ENCODE measurements at regions not wholly inside any gene's neighbourhood (a gene's known extent, or its start where the extent isn't known, plus 50 kb on each side); places are given as distances from the start of the nearest gene placed in this dataset.

DNA sequence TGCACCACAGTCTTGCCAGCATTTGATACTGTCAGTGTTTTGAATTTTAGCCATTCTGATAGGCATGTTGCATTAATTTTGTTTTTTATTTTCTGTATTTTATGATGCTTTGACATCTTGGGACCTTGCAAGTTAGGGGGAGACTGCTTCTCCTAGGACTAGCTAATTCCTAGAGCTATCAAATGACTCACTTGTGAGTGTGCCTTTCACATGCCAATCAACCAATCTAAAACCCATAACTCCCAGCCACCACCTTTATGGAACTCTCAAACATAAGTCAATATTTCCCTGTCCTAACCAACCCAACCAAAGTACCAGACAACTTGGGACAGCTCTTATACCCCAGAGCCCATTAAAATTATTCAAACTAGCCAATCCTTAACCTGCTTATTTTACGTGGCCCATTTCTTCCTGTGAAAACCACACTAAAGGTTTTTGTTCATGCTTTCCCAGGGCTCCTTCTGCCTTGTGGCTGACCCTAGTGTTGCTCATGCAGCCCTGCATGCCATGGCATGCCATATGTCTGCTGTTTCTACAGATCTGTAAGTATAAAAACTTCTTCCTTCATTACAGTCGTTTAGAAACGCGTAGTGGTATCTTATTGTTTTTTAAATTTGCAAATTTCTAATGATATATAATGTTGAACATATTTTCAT is 230.1 kb downstream of the GPD2 start:
- FAIRE-seq (no peak), DNase-seq (no peak)
- Histone ChIP-seq H3K27me3 (ENCODE audit: control insufficient read depth in 3 of 3, insufficient read depth in 3 of 3, low read length in 3 of 3) (no peaks in the 10 kb centered on the region), H3K9me3 (ENCODE audit: control insufficient read depth in 2 of 2, insufficient read depth in 1 of 2, low read depth in 1 of 2, low read length in 1 of 2) (peaks cover 0 to 4% of the 10 kb centered on the region in 2 donors), H3K27ac (ENCODE audit: low read depth in 1 of 3, low read length in 2 of 3) (no peak overlapping the region), H3K36me3 (ENCODE audit: control insufficient read depth in 3 of 3, insufficient read depth in 2 of 3, low read depth in 1 of 3, low read length in 3 of 3) (no peaks in the 10 kb centered on the region), H3K4me1 (ENCODE audit: control insufficient read depth in 3 of 3, insufficient read depth in 2 of 3, low read depth in 1 of 3, low read length in 2 of 3) (peaks cover 0 to 2% (median 2%) of the 10 kb centered on the region in 3 donors), H3K4me3 (ENCODE audit: low read depth in 1 of 3, low read length in 3 of 3) (no peak overlapping the region)
- 85 to 93% (median 90%) methylated on average over 4 of the region's 4 CpGs for WGBS, 3 donors

DNA sequence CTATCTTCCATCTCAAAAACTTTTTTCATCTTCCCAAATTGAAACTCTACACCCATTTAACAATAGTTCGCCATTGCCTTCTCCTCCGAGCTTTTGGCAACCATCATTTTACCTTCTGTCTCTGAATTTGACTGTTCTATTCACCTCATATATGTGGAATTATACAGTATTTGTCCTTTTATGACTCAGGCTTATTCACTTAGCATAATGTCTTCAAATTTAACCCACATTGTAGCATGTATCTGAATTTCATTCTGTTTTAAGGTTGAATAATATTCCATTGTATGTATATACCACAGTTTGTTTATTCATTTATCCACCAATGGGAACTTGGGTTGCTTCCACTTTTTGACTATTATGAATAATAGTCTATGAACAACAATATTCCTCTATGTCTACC is 233.9 kb downstream of the GPD2 start:
- peaks cover 0 to 4% of the 10 kb centered on the region in 2 donors for H3K9me3 ChIP-seq (ENCODE audit: control insufficient read depth in 2 of 2, insufficient read depth in 1 of 2, low read depth in 1 of 2, low read length in 1 of 2)
- 94 to 97% (median 96%) methylated on average over 2 of the region's 2 CpGs for WGBS, 3 donors
- FAIRE-seq (no peak), DNase-seq (no peak)
- H3K27ac ChIP-seq (ENCODE audit: low read depth in 1 of 3, low read length in 2 of 3), result no peak overlapping the region
- H3K36me3 ChIP-seq (ENCODE audit: control insufficient read depth in 3 of 3, insufficient read depth in 2 of 3, low read depth in 1 of 3, low read length in 3 of 3), result no peaks in the 10 kb centered on the region
- no peak overlapping the region for H3K4me3 ChIP-seq (ENCODE audit: low read depth in 1 of 3, low read length in 3 of 3)
- peaks cover 0 to 11% (median 0%) of the 10 kb centered on the region in 3 donors for H3K4me1 ChIP-seq (ENCODE audit: control insufficient read depth in 3 of 3, insufficient read depth in 2 of 3, low read depth in 1 of 3, low read length in 2 of 3)
- H3K27me3 ChIP-seq (ENCODE audit: control insufficient read depth in 3 of 3, insufficient read depth in 3 of 3, low read length in 3 of 3), result no peaks in the 10 kb centered on the region

DNA sequence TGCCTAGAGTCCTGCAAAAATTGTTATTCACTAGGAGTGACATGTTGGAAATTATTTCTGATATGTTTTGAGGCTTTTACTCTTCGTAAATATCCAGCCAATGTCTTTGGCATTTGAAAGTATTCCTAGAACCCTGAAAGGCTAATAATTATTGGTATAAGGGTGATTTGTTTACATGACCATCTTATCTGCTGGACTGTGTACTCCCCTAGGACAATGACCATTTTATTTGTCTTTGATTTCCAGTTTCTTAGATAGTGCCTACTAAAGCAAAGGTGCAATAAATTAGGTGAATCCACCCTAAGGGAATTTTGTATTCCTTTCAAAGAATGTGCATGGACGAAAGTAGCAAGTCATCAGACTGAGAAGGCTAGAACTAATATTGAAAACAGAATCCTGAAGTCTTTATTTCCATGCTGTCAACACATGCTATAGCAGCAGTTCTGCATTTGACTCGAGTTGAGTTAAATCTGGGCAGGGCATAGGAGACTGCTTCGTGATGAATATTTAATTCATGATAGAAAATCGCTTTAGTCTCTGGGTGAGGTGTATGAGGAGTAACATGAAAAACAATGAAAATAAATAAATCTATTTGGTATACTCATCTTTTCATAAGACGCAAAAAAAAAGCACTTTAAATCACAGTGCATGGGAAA is 235.7 kb downstream of the GPD2 start:
- H3K36me3 ChIP-seq (ENCODE audit: control insufficient read depth in 3 of 3, insufficient read depth in 2 of 3, low read depth in 1 of 3, low read length in 3 of 3), result no peaks in the 10 kb centered on the region
- H3K4me3 ChIP-seq (ENCODE audit: low read depth in 1 of 3, low read length in 3 of 3), result no peak overlapping the region
- no peaks in the 10 kb centered on the region for H3K27me3 ChIP-seq (ENCODE audit: control insufficient read depth in 3 of 3, insufficient read depth in 3 of 3, low read length in 3 of 3)
- WGBS, 3 donors, result 54 to 58% (median 56%) methylated on average over 6 of the region's 6 CpGs
- peak overlapping the region in 1 of 3 donors; percentile 86 for H3K27ac ChIP-seq (ENCODE audit: low read depth in 1 of 3, low read length in 2 of 3)
- peaks cover 0 to 11% (median 0%) of the 10 kb centered on the region in 3 donors for H3K4me1 ChIP-seq (ENCODE audit: control insufficient read depth in 3 of 3, insufficient read depth in 2 of 3, low read depth in 1 of 3, low read length in 2 of 3)
- DNase-seq, result peak in 1 of 2 donors; percentile 30
- no peak for FAIRE-seq
- H3K9me3 ChIP-seq (ENCODE audit: control insufficient read depth in 2 of 2, insufficient read depth in 1 of 2, low read depth in 1 of 2, low read length in 1 of 2), result peaks cover 0 to 4% of the 10 kb centered on the region in 2 donors

DNA sequence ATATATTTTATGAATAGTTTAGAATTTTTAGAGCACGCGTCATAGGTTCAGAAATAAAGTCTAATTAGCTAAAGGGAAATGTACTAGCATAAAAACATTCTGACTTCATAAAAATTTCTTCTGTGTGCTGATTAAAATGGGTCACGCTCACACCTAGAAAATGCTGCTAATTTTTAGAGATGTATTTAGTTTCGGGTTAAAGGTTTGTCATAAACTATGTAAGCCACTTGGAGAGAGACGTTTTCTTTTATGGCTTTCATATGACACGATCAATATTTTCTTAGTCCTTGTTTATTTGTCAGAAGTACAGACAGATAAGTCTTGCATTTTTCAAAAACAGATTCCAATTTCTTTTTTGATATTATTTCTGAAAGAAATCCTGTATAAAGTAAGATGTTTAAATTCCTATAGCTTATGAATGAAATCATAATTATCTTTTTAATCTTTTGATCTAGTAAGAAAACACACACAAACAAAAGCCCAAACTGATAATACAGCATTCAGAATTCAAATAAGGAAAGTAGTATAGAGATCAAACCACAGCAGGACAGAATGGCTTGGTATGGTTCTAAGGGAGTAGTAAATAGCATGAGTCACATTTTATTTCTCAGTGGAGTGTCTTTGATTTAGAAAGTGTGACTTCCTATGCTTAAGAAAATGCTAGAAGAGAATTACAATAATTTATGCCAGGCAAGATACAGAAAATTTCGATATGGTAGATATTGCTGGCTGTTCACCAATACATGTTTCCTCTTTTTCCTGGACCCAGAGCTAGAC is 236.6 kb downstream of the GPD2 start:
- Histone ChIP-seq H3K36me3 (ENCODE audit: control insufficient read depth in 3 of 3, insufficient read depth in 2 of 3, low read depth in 1 of 3, low read length in 3 of 3) (no peaks in the 10 kb centered on the region), H3K27ac (ENCODE audit: low read depth in 1 of 3, low read length in 2 of 3) (peak overlapping the region in 2 of 3 donors; percentile 41 to 86), H3K4me3 (ENCODE audit: low read depth in 1 of 3, low read length in 3 of 3) (no peak overlapping the region), H3K27me3 (ENCODE audit: control insufficient read depth in 3 of 3, insufficient read depth in 3 of 3, low read length in 3 of 3) (no peaks in the 10 kb centered on the region), H3K4me1 (ENCODE audit: control insufficient read depth in 3 of 3, insufficient read depth in 2 of 3, low read depth in 1 of 3, low read length in 2 of 3) (peaks cover 0 to 11% (median 0%) of the 10 kb centered on the region in 3 donors), H3K9me3 (ENCODE audit: control insufficient read depth in 2 of 2, insufficient read depth in 1 of 2, low read depth in 1 of 2, low read length in 1 of 2) (peaks cover 0 to 4% of the 10 kb centered on the region in 2 donors)
- peak; percentile 53 to 75 for DNase-seq
- WGBS, 3 donors, result 23 to 59% (median 36%) methylated on average over 7 of the region's 7 CpGs
- FAIRE-seq, result no peak

DNA sequence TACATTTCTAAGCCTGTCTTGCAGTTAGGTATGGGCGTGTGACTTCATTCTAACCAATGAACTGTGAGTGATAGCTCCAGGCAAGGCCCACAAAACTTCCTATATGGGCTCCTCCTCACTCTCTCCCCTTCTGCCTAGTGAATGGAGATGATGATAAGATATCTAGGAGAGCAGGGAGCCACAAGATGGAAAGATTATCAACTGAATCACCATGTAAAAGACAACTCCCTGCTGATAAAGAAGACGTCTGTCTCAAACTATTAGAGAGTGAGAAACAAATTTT is 237.1 kb downstream of the GPD2 start:
- no peak for DNase-seq
- Histone ChIP-seq H3K27me3 (ENCODE audit: control insufficient read depth in 3 of 3, insufficient read depth in 3 of 3, low read length in 3 of 3) (no peaks in the 10 kb centered on the region), H3K4me3 (ENCODE audit: low read depth in 1 of 3, low read length in 3 of 3) (no peak overlapping the region), H3K4me1 (ENCODE audit: control insufficient read depth in 3 of 3, insufficient read depth in 2 of 3, low read depth in 1 of 3, low read length in 2 of 3) (peaks cover 0 to 11% (median 0%) of the 10 kb centered on the region in 3 donors), H3K9me3 (ENCODE audit: control insufficient read depth in 2 of 2, insufficient read depth in 1 of 2, low read depth in 1 of 2, low read length in 1 of 2) (no peaks in the 10 kb centered on the region), H3K27ac (ENCODE audit: low read depth in 1 of 3, low read length in 2 of 3) (peak overlapping the region in 2 of 3 donors; percentile 41 to 86), H3K36me3 (ENCODE audit: control insufficient read depth in 3 of 3, insufficient read depth in 2 of 3, low read depth in 1 of 3, low read length in 3 of 3) (no peaks in the 10 kb centered on the region)
- 35 to 53% (median 36%) methylated on average over 2 of the region's 2 CpGs for WGBS, 3 donors
- FAIRE-seq, result no peak

DNA sequence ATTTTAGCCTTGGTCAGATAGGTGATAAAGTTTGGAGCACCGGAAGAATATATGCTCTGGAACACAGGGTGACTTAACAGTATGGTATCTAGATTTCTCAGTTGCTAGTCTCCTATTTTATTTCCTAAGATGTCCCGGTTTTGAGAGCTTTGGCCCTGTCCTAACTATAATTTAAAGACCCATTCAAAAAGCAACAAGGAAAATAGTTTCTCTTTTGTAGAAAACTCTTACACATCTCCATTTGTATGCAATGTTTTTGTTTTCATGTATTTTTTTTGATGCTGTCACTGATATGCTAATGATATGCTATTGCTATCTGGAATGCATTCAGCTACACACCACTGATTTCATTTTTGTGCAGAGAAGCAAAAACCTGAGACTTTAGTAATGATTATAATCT is 237.8 kb downstream of the GPD2 start:
- no peak for DNase-seq
- WGBS, 3 donors, result 83 to 89% (median 85%) methylated on average over 2 of the region's 2 CpGs
- Histone ChIP-seq H3K4me3 (ENCODE audit: low read depth in 1 of 3, low read length in 3 of 3) (no peak overlapping the region), H3K9me3 (ENCODE audit: control insufficient read depth in 2 of 2, insufficient read depth in 1 of 2, low read depth in 1 of 2, low read length in 1 of 2) (no peaks in the 10 kb centered on the region), H3K27ac (ENCODE audit: low read depth in 1 of 3, low read length in 2 of 3) (no peak overlapping the region), H3K4me1 (ENCODE audit: control insufficient read depth in 3 of 3, insufficient read depth in 2 of 3, low read depth in 1 of 3, low read length in 2 of 3) (peaks cover 0 to 11% (median 0%) of the 10 kb centered on the region in 3 donors), H3K27me3 (ENCODE audit: control insufficient read depth in 3 of 3, insufficient read depth in 3 of 3, low read length in 3 of 3) (no peaks in the 10 kb centered on the region), H3K36me3 (ENCODE audit: control insufficient read depth in 3 of 3, insufficient read depth in 2 of 3, low read depth in 1 of 3, low read length in 3 of 3) (no peaks in the 10 kb centered on the region)
- no peak for FAIRE-seq

DNA sequence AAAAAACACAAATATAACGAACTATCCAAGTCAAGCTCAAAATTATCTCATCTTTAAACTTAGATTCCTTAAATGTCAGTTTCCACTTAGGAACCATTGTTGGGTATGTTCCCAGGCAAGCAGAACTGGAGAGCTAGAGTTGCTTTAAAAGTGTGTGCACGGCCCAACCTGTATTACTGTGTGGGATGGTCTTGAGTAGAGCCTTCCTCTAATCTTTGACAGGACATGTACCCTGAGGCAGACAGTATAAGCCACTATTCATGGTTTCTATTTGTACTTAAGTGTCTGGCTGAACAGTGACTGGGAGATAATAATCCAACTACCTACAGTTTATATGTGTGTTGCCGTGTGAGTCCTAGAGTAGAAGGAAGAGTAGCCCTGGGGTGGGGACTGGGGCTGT is 239.7 kb downstream of the GPD2 start:
- Histone ChIP-seq H3K36me3 (ENCODE audit: control insufficient read depth in 3 of 3, insufficient read depth in 2 of 3, low read depth in 1 of 3, low read length in 3 of 3) (no peaks in the 10 kb centered on the region), H3K9me3 (ENCODE audit: control insufficient read depth in 2 of 2, insufficient read depth in 1 of 2, low read depth in 1 of 2, low read length in 1 of 2) (no peaks in the 10 kb centered on the region), H3K27me3 (ENCODE audit: control insufficient read depth in 3 of 3, insufficient read depth in 3 of 3, low read length in 3 of 3) (no peaks in the 10 kb centered on the region), H3K4me3 (ENCODE audit: low read depth in 1 of 3, low read length in 3 of 3) (no peak overlapping the region), H3K4me1 (ENCODE audit: control insufficient read depth in 3 of 3, insufficient read depth in 2 of 3, low read depth in 1 of 3, low read length in 2 of 3) (peaks cover 0 to 11% (median 0%) of the 10 kb centered on the region in 3 donors), H3K27ac (ENCODE audit: low read depth in 1 of 3, low read length in 2 of 3) (no peak overlapping the region)
- 82 to 85% (median 82%) methylated on average over 3 of the region's 3 CpGs for WGBS, 3 donors
- FAIRE-seq (no peak), DNase-seq (no peak)

DNA sequence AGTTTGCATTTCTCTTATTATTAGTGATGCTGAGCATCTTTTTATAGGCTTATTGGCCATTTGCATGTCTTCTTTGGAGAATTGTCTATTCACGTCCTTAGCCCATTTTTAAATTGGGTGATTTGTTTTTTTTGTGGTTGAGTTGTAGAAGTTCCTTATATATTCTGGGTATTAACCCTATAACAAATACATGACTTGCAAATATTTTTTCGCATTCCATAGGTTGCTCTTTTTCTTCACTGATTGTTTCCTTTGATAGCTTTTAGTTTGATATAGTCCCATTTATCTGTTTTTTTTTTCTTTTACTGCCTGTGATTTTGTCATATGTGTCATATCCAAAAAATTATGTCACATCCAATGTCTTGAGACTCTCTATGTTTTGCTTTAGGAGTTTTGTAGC is 243.6 kb downstream of the GPD2 start:
- FAIRE-seq (no peak), DNase-seq (no peak)
- H3K9me3 ChIP-seq (ENCODE audit: control insufficient read depth in 2 of 2, insufficient read depth in 1 of 2, low read depth in 1 of 2, low read length in 1 of 2), result no peaks in the 10 kb centered on the region
- WGBS, 3 donors, result 89 to 96% (median 92%) methylated on average over 2 of the region's 2 CpGs
- no peaks in the 10 kb centered on the region for H3K4me1 ChIP-seq (ENCODE audit: control insufficient read depth in 3 of 3, insufficient read depth in 2 of 3, low read depth in 1 of 3, low read length in 2 of 3)
- H3K36me3 ChIP-seq (ENCODE audit: control insufficient read depth in 3 of 3, insufficient read depth in 2 of 3, low read depth in 1 of 3, low read length in 3 of 3), result no peaks in the 10 kb centered on the region
- H3K27me3 ChIP-seq (ENCODE audit: control insufficient read depth in 3 of 3, insufficient read depth in 3 of 3, low read length in 3 of 3), result no peaks in the 10 kb centered on the region
- no peak overlapping the region for H3K4me3 ChIP-seq (ENCODE audit: low read depth in 1 of 3, low read length in 3 of 3)
- no peak overlapping the region for H3K27ac ChIP-seq (ENCODE audit: low read depth in 1 of 3, low read length in 2 of 3)

All from small intestine (tissue), 7 donors.